Left ventricle myocardium inferior (tissue), 1 donor: ENCODE measurements at regions not wholly inside any gene's neighbourhood (a gene's known extent, or its start where the extent isn't known, plus 50 kb on each side); places are given as distances from the start of the nearest gene placed in this dataset.

Experiments used
- DNase-seq: peaks from one replicate; pipeline ENCODE4 v3.0.0-alpha.2; 2020
- H3K27ac ChIP-seq: fragments of 200-600 bp; replicated peaks from 2 replicates; pipeline ENCODE4 v1.8.0; 2021
- H3K27me3 ChIP-seq: fragments of 200-600 bp; 2 replicates; pipeline ENCODE4 v1.8.0; 2021; ENCODE audit warnings: low read depth
- H3K36me3 ChIP-seq: fragments of 200-600 bp; 2 replicates; pipeline ENCODE4 v1.8.0; 2021
- H3K4me1 ChIP-seq: fragments of 200-600 bp; 2 replicates; pipeline ENCODE4 v1.8.0; 2021
- H3K4me3 ChIP-seq: fragments of 200-600 bp; 2 replicates; pipeline ENCODE4 v1.8.0; 2021; ENCODE audit warnings: mild to moderate bottlenecking, moderate library complexity
- H3K9me3 ChIP-seq: fragments of 200-600 bp; replicated peaks from 2 replicates; pipeline ENCODE4 v1.8.0; 2021
- intact Hi-C: fragments of 100-400 bp; cut with micrococcal nuclease; formaldehyde crosslinking; loops from one replicate; pipeline ENCODE4 v1.11.0; 2022
- TF ChIP-seq, protein P1 (sequence below): fragments of 200-600 bp; IDR thresholded peaks from 2 replicates; pipeline ENCODE4 v1.8.0; 2021; ENCODE audit warnings: antibody characterized with exemption, mild to moderate bottlenecking, borderline replicate concordance
- donor health status: DM: no; HTN: yes; CAD: no; lungs with severe emphysema.

DNA sequence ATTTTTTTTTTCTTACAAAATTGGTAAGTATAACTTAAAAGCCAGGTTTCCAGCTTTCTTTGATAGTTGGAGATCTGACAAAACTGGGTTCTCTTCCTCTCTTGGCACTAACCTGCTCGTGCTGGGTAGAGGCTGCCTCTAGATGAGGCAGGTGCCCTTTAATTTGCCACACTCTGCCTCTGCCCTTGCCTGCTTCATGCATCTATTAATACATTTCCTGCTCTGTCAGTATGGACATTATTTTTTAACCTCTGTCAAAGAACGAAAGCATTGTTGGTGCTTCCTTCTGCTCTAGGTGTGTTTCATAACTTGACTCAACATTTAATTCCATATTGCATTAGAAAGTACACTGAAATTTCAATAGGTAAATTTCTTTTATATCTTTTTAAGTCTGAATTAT, 490.7 kb upstream of the ZEB2 start:
- Histone ChIP-seq H3K4me1 (peaks cover 24% of the 10 kb centered on the region), H3K36me3 (no peaks in the 10 kb centered on the region), H3K27me3 (no peaks in the 10 kb centered on the region), H3K4me3 (no peak overlapping the region), H3K9me3 (no peaks in the 10 kb centered on the region), H3K27ac (no peak overlapping the region)
- no peak for DNase-seq
- intact Hi-C loops: no loop called here
- TF ChIP-seq, protein P1, sequence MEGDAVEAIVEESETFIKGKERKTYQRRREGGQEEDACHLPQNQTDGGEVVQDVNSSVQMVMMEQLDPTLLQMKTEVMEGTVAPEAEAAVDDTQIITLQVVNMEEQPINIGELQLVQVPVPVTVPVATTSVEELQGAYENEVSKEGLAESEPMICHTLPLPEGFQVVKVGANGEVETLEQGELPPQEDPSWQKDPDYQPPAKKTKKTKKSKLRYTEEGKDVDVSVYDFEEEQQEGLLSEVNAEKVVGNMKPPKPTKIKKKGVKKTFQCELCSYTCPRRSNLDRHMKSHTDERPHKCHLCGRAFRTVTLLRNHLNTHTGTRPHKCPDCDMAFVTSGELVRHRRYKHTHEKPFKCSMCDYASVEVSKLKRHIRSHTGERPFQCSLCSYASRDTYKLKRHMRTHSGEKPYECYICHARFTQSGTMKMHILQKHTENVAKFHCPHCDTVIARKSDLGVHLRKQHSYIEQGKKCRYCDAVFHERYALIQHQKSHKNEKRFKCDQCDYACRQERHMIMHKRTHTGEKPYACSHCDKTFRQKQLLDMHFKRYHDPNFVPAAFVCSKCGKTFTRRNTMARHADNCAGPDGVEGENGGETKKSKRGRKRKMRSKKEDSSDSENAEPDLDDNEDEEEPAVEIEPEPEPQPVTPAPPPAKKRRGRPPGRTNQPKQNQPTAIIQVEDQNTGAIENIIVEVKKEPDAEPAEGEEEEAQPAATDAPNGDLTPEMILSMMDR: no peak

DNA sequence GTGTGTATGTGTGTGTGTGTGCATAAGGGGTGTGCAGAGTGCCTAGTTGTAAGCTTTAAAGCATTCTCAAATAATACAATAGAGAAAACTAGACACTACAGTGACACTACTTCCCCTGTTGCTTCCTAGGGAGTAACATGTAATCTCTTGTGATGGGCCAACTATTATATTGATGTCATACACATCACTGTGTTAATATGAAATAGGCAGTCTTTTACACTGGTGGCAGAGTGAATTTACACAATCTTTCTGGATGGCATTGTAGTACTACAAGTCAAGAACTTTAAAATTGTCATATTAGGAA, 488.0 kb upstream of the ZEB2 start:
- no peaks in the 10 kb centered on the region for H3K36me3 ChIP-seq
- no peaks in the 10 kb centered on the region for H3K27me3 ChIP-seq
- H3K27ac ChIP-seq: peak overlapping the region; percentile 77
- H3K4me3 ChIP-seq: peak overlapping the region; percentile 15
- no peak for DNase-seq
- peaks cover 19% of the 10 kb centered on the region for H3K4me1 ChIP-seq
- intact Hi-C loops: no loop called here
- H3K9me3 ChIP-seq: no peaks in the 10 kb centered on the region
- TF ChIP-seq, protein P1: no peak

DNA sequence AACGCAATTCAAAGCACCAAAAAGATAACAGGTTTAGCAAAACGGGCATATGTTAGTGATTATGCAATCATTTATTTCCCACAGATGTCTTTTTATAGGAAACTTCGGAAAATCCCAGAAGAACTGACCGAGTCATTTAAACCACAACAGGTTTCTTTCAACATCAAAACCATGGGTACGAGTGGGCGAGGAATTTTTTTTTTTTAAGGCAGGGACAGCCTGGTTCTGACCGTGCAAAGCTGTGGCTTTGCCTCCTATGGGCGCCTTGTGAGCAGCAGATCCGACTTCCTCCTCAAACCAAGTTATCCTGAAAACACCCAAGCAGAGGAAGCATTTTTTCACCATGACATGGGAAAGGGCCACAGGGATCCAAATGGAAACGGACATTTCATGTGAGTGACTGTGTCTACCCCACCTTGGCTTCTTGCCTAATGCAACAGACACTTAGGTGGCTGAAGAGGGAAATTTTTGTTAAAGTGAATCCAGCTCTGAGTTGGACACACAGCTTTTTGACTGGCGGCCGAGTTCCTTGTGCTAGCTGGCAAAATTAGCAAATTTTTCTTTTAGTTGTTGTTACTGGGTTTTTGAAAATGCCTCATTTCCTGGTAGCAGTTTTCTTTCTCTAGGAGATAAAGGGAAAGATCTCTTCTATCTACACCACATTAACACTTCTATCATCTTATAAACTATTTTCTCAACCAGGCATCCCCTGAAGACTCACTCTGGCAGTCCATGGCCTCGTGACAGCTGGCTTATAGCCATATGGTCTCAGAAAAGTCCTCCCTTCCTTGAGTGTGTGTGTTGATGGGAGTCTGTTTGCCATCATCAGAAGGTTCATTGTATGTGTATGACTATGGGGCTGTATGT, 487.4 kb upstream of the ZEB2 start:
- Histone ChIP-seq H3K27me3 (no peaks in the 10 kb centered on the region), H3K9me3 (no peaks in the 10 kb centered on the region), H3K36me3 (no peaks in the 10 kb centered on the region), H3K4me1 (peaks cover 13% of the 10 kb centered on the region), H3K4me3 (peak overlapping the region; percentile 15), H3K27ac (peak overlapping the region; percentile 77)
- TF ChIP-seq, protein P1: no peak
- peak; percentile 56 for DNase-seq
- intact Hi-C loops: no loop called here

DNA sequence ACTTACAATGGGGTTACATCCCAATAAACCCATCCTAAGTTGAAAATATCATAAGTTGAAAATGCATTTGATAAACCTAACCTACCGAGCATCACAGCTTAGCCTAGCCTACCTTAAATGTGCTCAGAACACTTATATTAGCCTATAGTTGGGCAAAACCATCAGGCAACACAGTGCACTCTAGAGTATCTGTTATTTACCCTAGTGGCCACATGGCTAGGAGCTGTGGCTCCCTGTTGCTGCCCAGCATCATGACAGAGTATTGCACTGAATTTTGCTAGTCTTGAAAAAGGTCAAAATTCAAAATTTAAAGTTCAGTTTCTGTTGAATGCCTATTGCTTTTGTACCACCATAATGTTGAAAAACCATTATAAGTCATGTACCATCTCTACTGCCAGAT, 482.7 kb upstream of the ZEB2 start:
- no peaks in the 10 kb centered on the region for H3K4me1 ChIP-seq
- H3K9me3 ChIP-seq: no peaks in the 10 kb centered on the region
- intact Hi-C loops: no loop called here
- TF ChIP-seq, protein P1: no peak
- no peak for DNase-seq
- no peak overlapping the region for H3K27ac ChIP-seq
- no peak overlapping the region for H3K4me3 ChIP-seq
- H3K27me3 ChIP-seq: no peaks in the 10 kb centered on the region
- no peaks in the 10 kb centered on the region for H3K36me3 ChIP-seq

DNA sequence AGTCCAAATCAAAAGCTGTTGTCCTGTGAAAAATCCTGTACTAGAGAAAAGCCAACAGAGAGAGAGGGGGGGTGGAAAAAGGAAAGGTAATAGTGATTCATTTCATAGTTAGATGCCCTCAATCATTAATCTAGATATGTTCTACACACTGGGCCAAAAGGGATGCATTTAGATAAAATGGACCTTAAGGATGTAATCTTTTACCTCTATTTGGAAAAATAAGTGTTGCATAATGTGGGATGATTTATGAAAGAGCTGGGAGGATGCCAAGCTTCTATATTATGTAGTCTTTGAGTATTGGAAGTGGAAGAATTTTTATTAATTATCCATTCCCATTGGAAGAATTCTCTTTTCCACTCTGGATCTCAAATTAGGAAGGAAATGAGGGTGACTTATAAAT, 480.5 kb upstream of the ZEB2 start:
- H3K9me3 ChIP-seq: no peaks in the 10 kb centered on the region
- peak overlapping the region; percentile 79 for H3K27ac ChIP-seq
- TF ChIP-seq, protein P1: no peak
- intact Hi-C loops: no loop called here
- DNase-seq: no peak
- H3K4me1 ChIP-seq: no peaks in the 10 kb centered on the region
- no peaks in the 10 kb centered on the region for H3K36me3 ChIP-seq
- no peak overlapping the region for H3K4me3 ChIP-seq
- H3K27me3 ChIP-seq: no peaks in the 10 kb centered on the region
